B cell (primary cell): ENCODE measurements at regions not wholly inside any gene's neighbourhood (a gene's known extent, or its start where the extent isn't known, plus 50 kb on each side); places are given as distances from the start of the nearest gene placed in this dataset.

ENCODE experiments used
- ATAC-seq: fragments of 200-7000 bp; cut with Tn5 transposase; one replicate; pipeline ENCODE4 v1.10.0; 2021; ENCODE audit warnings: low read depth, mild to moderate bottlenecking, moderate number of reproducible peaks, moderate library complexity
- CTCF ChIA-PET: fragments of 350-600 bp; sonication (Branson Sonifier 250); formaldehyde crosslinking; loops from one replicate; lab custom pipeline; 2021; ENCODE audit warnings: antibody characterized with exemption, inconsistent platforms; lab: Charles Lee
- POLR2A ChIA-PET: fragments of 350-600 bp; sonication (Branson Sonifier 250); formaldehyde crosslinking; loops from one replicate; lab custom pipeline; 2021; ENCODE audit warnings: antibody characterized with exemption; lab: Charles Lee
- DNase-seq: peaks from one replicate; pipeline ENCODE4 v3.0.0; 2013
- H2AFZ ChIP-seq: 2 replicates; pipeline ENCODE4 v1.6.1; 2012; ENCODE audit warnings: mild to moderate bottlenecking, low read depth, low read length; ENCODE audit not compliant: insufficient read depth, poor library complexity, severe bottlenecking
- H3K27ac ChIP-seq, 2 donors: 1 replicate in 1 of 2; 2 replicates in 1 of 2; pipeline ENCODE4 v1.5.1; 2012 to 2013; ENCODE audit warnings: low read length in 2 of 2, mild to moderate bottlenecking in 2 of 2, moderate library complexity in 1 of 2
- H3K27me3 ChIP-seq, 4 experiments: fragments of 200-600 bp in 1 of 4; sonication (generic) in 1 of 4; replicated peaks in 1 of 4; 1 replicate in 2 of 4; 2 replicates in 2 of 4; pipeline versions ENCODE4 v1.6.1 to v1.7.0; 2013 to 2016; ENCODE audit warnings: low read length in 3 of 4, mild to moderate bottlenecking in 2 of 4, mixed read lengths in 1 of 4, moderate library complexity in 1 of 4; ENCODE audit not compliant: insufficient read depth in 4 of 4, control insufficient read depth in 3 of 4; ENCODE audit errors: control extremely low read depth in 1 of 4
- H3K36me3 ChIP-seq, 2 experiments: replicated peaks in 1 of 2; 1 replicate in 1 of 2; 2 replicates in 1 of 2; pipeline versions ENCODE4 v1.6.1 to v1.7.1; 2013; ENCODE audit warnings: low read length in 1 of 2; ENCODE audit not compliant: insufficient read depth in 2 of 2, control insufficient read depth in 1 of 2; ENCODE audit errors: control extremely low read depth in 1 of 2, extremely low read depth in 1 of 2
- H3K4me1 ChIP-seq, 2 donors: fragments of 200-600 bp in 1 of 2; sonication (generic) in 1 of 2; 1 replicate in 1 of 2; 2 replicates in 1 of 2; pipeline versions ENCODE4 v1.5.1 to v1.6.1; 2013 to 2017; ENCODE audit warnings: low read length in 2 of 2; ENCODE audit not compliant: control insufficient read depth in 2 of 2, insufficient read depth in 2 of 2
- H3K4me2 ChIP-seq: replicated peaks from 2 replicates; pipeline ENCODE3; 2012; ENCODE audit warnings: mild to moderate bottlenecking, low read depth, low read length; ENCODE audit not compliant: poor library complexity, severe bottlenecking
- H3K4me3 ChIP-seq, 5 experiments: fragments of 200-600 bp in 1 of 5; sonication (generic) in 1 of 5; 1 replicate in 3 of 5; 2 replicates in 2 of 5; pipeline versions ENCODE4 v1.5.1 to v1.7.0; 2011 to 2016; ENCODE audit warnings: low read length in 4 of 5, mild to moderate bottlenecking in 4 of 5, low read depth in 2 of 5, control low read depth in 1 of 5, moderate library complexity in 1 of 5; ENCODE audit not compliant: insufficient read depth in 1 of 5; ENCODE audit errors: control extremely low read depth in 1 of 5, extremely low read depth in 1 of 5
- H3K79me2 ChIP-seq: fragments of 200-600 bp; sonication (generic); one replicate; pipeline ENCODE4 v1.6.0; 2016; ENCODE audit warnings: low read length; ENCODE audit not compliant: control insufficient read depth, insufficient read depth
- H3K9ac ChIP-seq: fragments of 200-600 bp; sonication (generic); 2 replicates; pipeline ENCODE4 v1.6.1; 2017; ENCODE audit warnings: mild to moderate bottlenecking, low read length, moderate library complexity
- H3K9me3 ChIP-seq, 3 donors: one replicate each; pipeline versions ENCODE4 v1.6.1 to v1.7.1; 2013; ENCODE audit warnings: low read length in 2 of 3; ENCODE audit not compliant: control insufficient read depth in 2 of 3, insufficient read depth in 1 of 3; ENCODE audit errors: control extremely low read depth in 1 of 3
- H4K20me1 ChIP-seq: 2 replicates; pipeline ENCODE4 v1.6.0; 2012; ENCODE audit warnings: mild to moderate bottlenecking, low read length; ENCODE audit not compliant: insufficient read depth, control insufficient read depth, poor library complexity, severe bottlenecking
- H3K27ac Mint-ChIP-seq: one replicate; pipeline ENCODE4 v1.8.0; 2021; ENCODE audit warnings: mixed read lengths
- H3K27me3 Mint-ChIP-seq: one replicate; pipeline ENCODE4 v1.8.0; 2021; ENCODE audit warnings: mixed read lengths
- H3K4me1 Mint-ChIP-seq: one replicate; pipeline ENCODE4 v1.8.0; 2021; ENCODE audit warnings: mixed read lengths
- H3K4me3 Mint-ChIP-seq: one replicate; pipeline ENCODE4 v1.8.0; 2021; ENCODE audit warnings: mixed read lengths
- H3K9me3 Mint-ChIP-seq: one replicate; pipeline ENCODE4 v1.8.0; 2022; ENCODE audit warnings: mixed read lengths; ENCODE audit not compliant: insufficient read depth
- CTCF ChIP-seq: fragments of 200-600 bp; IDR thresholded peaks from one replicate; pipeline ENCODE4 v1.8.0; 2022; ENCODE audit warnings: antibody characterized with exemption, mild to moderate bottlenecking
- EZH2 ChIP-seq: IDR thresholded peaks from 2 replicates; pipeline ENCODE4 v1.6.1; 2012; ENCODE audit warnings: borderline replicate concordance, low read depth, mild to moderate bottlenecking, moderate library complexity, low read length; ENCODE audit not compliant: insufficient read depth, poor library complexity, severe bottlenecking
- WGBS: methylation state at CpG from one replicate; pipeline ENCODE4 v1.1.5; 2013; ENCODE audit warnings: missing lambda C conversion rate; ENCODE audit not compliant: insufficient coverage; 5-methylcytosine and 5-hydroxymethylcytosine counted together
- intact Hi-C: fragments of 100-400 bp; cut with micrococcal nuclease; formaldehyde crosslinking; loops from one replicate; pipeline ENCODE4 v1.10.0; 2022

GRCh38 chr1:86259390-86259789 lies 102.8 kb upstream of the COL24A1 start:
- no peak overlapping the region for H3K4me3 ChIP-seq
- ChIA-PET POLR2A (no interaction called here), CTCF (no interaction called here)
- no peak overlapping the region for H2AFZ ChIP-seq
- H3K79me2 ChIP-seq = no peaks in the 10 kb centered on the region
- no peaks in the 10 kb centered on the region for H3K9me3 ChIP-seq
- H3K4me1 ChIP-seq = no peaks in the 10 kb centered on the region
- Mint-ChIP-seq H3K27me3 (peaks cover 3% of the 10 kb centered on the region), H3K27ac (no peak overlapping the region), H3K9me3 (no peaks in the 10 kb centered on the region), H3K4me3 (no peak overlapping the region), H3K4me1 (no peaks in the 10 kb centered on the region)
- peaks cover 0 to 3% (median 0%) of the 10 kb centered on the region in 4 experiments for H3K27me3 ChIP-seq
- H4K20me1 ChIP-seq = no peaks in the 10 kb centered on the region
- H3K4me2 ChIP-seq = no peak overlapping the region
- DNase-seq = no peak
- no CpG with 5 or more reads among the region's 1 CpG for WGBS
- H3K36me3 ChIP-seq = no peaks in the 10 kb centered on the region
- intact Hi-C loops = no loop called here
- ATAC-seq = no peak
- no peak overlapping the region for H3K27ac ChIP-seq
- no peak overlapping the region for H3K9ac ChIP-seq
- TF ChIP-seq CTCF = no peak
- TF ChIP-seq EZH2 = no peak

GRCh38 chr1:86258101-86258500 lies 101.5 kb upstream of the COL24A1 start:
- Mint-ChIP-seq H3K4me1 (no peaks in the 10 kb centered on the region), H3K9me3 (no peaks in the 10 kb centered on the region), H3K27me3 (peaks cover 2% of the 10 kb centered on the region), H3K27ac (no peak overlapping the region), H3K4me3 (no peak overlapping the region)
- WGBS = 55% methylated on average over 1 of the region's 1 CpG
- TF ChIP-seq CTCF (no peak), EZH2 (no peak)
- Histone ChIP-seq H4K20me1 (no peaks in the 10 kb centered on the region), H3K27me3 (peaks cover 0 to 3% (median 0%) of the 10 kb centered on the region in 4 experiments), H3K79me2 (no peaks in the 10 kb centered on the region), H3K9me3 (no peaks in the 10 kb centered on the region), H3K27ac (no peak overlapping the region), H3K4me2 (no peak overlapping the region), H3K4me1 (no peaks in the 10 kb centered on the region), H3K9ac (no peak overlapping the region), H3K36me3 (no peaks in the 10 kb centered on the region), H2AFZ (no peak overlapping the region), H3K4me3 (no peak overlapping the region)
- ChIA-PET POLR2A (no interaction called here), CTCF (no interaction called here)
- intact Hi-C loops = no loop called here
- ATAC-seq (no peak), DNase-seq (no peak)
